ENCODE measurements at regions not wholly inside any gene's neighbourhood (a gene's known extent, or its start where the extent isn't known, plus 50 kb on each side); places are given as distances from the start of the nearest gene placed in this dataset.
"Not testable (repeated sequence)": the region's sequence is repeated elsewhere in the genome, so short reads cannot be mapped to it uniquely, and the experiment has no call there.

- no peak for DNase-seq (ENCODE audit: low spot score)
Measured at GRCh38 chr4:89496851-89497250, 189.3 kb upstream of the GPRIN3 start.

DNA sequence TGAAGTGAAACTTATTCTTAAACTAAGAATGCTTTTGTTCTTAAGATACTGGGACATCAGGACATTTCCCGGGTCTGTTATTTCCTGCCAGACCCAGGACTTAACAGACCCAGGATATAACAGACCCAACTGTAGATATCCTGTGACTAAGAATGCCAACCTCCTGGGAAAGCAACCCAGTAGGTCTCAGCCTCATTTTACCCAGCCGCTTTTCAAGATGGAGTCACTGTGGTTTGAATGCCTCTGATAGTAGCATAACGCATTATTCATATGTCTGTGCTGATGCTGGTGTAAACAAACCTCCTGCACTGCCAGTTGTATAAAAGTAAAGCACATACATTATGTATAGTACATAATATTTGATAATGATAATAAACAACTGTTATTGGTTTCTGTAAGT, 185.8 kb upstream of the GPRIN3 start:
- DNase-seq (ENCODE audit: low spot score) = no peak

DNA sequence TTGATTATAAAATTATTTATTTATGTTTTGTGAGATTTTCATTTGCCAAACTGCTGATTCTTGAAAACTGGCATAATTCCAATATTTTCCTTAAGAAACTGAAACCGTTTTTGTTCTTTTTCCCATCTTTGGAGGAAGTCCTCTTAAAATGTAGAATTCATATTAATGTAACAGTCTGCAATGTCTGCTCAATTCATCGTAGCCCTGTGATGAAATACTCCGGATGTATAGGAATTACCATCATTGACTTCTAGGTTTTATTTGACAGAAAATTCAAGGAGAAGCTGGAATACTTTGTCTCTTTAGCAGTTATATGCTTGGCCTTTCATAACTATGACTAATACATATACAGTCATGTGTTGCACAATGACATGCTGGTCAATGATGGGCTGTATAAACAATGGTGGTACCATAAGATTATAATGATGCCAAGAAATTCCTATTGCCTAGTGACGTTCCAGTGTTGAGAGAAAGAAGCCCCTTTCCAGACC, 185.0 kb upstream of the GPRIN3 start:
- peak; percentile 44 for DNase-seq (ENCODE audit: low spot score)

DNA sequence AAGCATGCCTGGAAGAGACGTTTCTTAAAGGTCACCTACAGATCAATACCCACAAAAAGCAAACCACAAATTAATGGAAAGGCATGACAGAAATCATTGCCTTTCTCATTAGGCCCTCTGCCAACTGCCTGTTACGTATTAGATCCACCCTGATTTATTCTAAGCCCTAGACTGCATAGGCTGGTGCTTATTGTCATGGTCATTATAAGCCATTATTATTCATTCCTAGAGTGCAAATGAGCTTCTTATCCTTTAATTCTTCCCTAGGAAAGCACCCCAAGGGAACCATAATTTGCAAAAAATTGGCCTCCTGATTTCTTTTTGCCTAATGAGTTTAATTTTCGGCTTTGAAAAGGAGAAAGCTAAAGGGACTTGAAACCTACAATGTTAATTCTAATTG, 184.2 kb upstream of the GPRIN3 start:
- no peak for DNase-seq (ENCODE audit: low spot score)

DNA sequence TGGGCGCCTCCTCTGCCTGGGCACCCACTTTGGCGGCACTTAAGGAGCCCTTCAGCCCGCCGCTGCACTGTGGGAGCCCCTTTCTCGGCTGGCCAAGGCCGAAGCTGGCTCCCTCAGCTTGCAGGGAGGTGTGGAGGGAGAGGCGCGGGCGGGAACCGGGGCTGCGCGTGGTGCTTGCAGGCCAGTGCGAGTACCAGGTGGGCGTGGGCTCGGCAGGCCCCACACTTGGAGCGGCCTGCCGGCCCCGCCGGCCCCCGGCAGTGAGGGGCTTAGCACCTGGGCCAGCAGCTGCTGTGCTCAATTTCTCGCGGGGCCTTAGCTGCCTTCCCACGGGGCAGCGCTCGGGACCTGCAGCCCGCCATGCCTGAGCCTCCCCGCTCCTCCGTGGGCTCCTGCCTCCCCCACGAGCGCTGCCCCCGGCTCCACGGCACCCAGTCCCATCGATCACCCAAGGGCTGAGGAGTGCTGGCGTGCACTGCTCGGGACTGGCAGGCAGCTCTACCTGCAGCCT, 182.4 kb upstream of the GPRIN3 start:
- not testable (repeated sequence) for DNase-seq (ENCODE audit: low spot score)

- no peak for DNase-seq (ENCODE audit: low spot score)
Measured at GRCh38 chr4:89489338-89489771, 181.8 kb upstream of the GPRIN3 start.

- DNase-seq (ENCODE audit: low spot score) = no peak
Measured at GRCh38 chr4:89488736-89489135, 181.1 kb upstream of the GPRIN3 start.

DNA sequence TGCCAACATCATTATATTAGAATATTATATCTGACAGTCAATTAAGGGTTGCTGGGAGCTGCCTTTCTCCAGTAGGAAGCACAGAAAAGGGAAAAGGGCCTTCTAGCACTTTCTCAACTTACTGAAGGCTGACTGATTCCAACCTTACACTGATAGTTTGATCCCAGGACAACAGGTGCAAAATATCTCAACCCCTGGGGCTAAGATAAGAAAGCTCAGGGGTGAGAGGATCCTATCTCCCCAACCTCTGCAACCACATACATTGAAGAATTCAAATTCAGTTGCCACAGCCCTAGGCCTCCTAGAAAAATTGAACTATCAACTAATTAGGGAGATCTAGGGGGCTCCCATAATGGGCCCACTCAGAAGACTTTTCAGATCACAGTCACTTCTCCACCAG, 179.1 kb upstream of the GPRIN3 start:
- no peak for DNase-seq (ENCODE audit: low spot score)

DNA sequence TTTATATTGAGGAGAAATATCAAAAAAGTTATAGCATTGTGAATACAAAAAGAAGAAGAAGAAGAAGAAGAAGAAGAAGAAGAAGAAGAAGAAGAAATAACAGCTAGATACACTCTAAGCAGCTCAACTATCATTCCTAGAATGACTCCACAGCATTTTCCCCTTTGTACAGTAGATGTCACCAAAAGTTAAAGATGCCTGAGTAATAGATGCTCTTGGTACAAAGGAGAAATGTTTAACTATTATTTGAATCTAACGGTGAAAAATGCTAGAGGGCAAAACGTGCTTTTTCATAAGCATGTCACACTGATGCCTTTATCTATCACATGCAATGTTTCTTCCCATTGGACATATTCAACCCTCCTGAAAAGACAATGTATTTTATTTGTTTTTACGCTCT, 178.4 kb upstream of the GPRIN3 start:
- peak; percentile 45 for DNase-seq (ENCODE audit: low spot score)

DNA sequence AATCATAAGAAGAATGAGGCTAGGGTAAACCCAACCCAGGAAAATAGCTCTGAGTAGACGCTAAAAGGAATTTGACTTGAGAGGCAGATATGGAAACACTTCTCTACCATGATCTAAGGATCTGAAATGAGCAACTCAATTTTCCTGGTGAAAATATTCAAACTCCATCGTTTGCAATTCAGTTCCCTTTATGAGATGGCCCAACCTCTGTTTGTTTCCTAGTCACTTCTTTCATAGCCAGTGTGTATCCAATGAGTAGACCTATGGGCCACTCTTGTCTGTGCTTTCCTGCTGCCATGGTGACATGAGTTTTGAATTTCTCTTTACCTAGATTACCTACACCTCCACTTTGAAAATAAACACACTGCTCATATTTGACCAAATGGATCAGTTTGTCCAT, 176.2 kb upstream of the GPRIN3 start:
- no peak for DNase-seq (ENCODE audit: low spot score)

- no peak for DNase-seq (ENCODE audit: low spot score)
Measured at GRCh38 chr4:89482926-89483595, 175.5 kb upstream of the GPRIN3 start.

DNA sequence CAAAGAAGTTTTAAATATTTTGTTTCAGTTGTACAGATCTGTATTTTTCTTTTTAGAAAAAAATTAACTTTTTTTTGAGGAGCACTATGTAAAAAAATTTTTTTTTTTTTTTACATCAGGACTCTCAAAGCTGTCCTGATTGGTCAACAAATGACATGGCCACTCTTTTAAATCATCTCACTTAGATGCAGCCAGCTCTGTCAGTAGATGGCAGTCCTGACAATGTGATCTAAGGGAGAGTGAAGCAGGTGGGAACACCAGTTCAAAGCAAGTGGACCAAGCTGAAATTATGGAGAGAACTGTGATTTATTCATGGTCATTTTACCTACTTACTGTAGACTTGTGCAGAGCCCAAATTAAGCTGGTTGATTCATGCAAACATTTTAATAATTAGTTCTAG, 174.7 kb upstream of the GPRIN3 start:
- DNase-seq (ENCODE audit: low spot score) = peak; percentile 70

- peak; percentile 99 for DNase-seq (ENCODE audit: low spot score)
Measured at GRCh38 chr4:89469930-89470375, 162.4 kb upstream of the GPRIN3 start.

- DNase-seq (ENCODE audit: low spot score) = no peak
Measured at GRCh38 chr4:89469516-89469915, 161.9 kb upstream of the GPRIN3 start.

GRCh38 chr4:89468602-89469001, 161.0 kb upstream of the GPRIN3 start:
- no peak for DNase-seq (ENCODE audit: low spot score)

DNA sequence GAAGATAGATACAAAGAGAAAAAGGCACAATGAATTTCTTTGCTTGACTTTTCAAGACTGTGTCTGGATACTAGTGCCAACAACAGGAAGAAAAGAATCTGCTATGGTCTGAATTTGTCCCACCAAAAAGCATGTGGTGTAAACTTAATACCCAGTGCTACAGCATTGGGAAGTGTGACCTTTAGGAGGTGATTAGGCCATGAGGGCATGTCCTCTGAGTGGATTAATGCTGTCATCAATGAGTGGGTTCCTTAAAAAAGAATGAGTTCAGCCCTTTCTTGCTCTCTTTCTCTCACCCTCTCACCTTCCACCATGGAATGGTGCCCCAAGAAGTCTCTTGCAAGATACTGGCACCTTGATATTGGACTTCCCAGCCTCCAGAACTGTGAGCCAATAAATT, 155.7 kb upstream of the GPRIN3 start:
- DNase-seq (ENCODE audit: low spot score) = no peak

DNA sequence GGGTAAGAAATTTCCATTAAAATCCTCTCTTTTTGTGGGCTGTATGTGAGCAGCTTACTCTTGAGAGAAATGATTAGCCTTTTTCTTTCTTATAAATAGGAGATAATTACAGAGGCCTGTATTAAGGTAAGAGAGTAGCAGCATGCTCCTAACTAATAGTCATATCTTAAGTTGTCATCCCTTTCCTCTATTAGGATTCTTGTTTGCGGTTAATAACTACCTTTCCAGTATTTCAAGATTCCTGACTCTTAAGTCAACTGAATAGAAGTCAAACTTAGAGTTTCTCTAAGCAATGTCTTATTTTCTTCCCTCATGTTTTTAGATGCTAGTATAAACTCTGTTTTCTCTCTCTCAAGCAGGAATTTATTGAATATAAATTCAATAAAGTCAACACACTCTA, 139.9 kb upstream of the GPRIN3 start:
- DNase-seq (ENCODE audit: low spot score) = no peak

- DNase-seq (ENCODE audit: low spot score) = no peak
Measured at GRCh38 chr4:89446193-89446592, 138.6 kb upstream of the GPRIN3 start.

GRCh38 chr4:89439533-89439932, 131.9 kb upstream of the GPRIN3 start:
- no peak for DNase-seq (ENCODE audit: low spot score)

GRCh38 chr4:89438102-89438831, 130.7 kb upstream of the GPRIN3 start:
- DNase-seq (ENCODE audit: low spot score) = peak; percentile 58

DNA sequence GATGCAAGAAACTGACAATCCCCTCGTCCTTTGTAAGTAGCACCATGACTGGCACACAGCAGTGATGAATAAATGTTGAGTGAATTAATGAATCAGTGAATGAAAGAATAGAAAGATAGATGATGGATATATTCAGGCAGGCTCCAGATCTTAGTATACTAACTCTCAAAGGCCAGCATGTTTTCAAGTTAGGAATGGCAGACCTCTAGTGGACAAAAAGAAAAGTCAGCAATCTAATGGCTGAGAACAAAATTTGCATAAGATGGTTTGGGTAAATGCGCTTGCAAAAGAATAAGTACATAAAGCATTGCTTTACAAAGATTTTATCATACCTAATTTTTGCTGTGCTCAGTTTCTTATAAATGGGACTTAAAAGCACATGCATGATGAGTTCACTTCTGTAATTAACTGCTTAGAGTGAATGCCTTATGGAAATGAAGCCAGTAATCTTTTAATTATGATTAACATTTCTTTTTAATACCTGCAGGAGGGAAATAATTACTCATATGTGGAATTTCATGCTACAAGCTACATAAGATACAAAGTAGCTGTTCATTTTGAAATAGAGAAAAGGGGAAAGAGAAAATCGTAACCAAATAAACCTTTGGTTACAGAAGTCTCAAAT, 126.9 kb upstream of the GPRIN3 start:
- peak; percentile 60 for DNase-seq (ENCODE audit: low spot score)

GRCh38 chr4:89427782-89428181, 120.2 kb upstream of the GPRIN3 start:
- no peak for DNase-seq (ENCODE audit: low spot score)

DNA sequence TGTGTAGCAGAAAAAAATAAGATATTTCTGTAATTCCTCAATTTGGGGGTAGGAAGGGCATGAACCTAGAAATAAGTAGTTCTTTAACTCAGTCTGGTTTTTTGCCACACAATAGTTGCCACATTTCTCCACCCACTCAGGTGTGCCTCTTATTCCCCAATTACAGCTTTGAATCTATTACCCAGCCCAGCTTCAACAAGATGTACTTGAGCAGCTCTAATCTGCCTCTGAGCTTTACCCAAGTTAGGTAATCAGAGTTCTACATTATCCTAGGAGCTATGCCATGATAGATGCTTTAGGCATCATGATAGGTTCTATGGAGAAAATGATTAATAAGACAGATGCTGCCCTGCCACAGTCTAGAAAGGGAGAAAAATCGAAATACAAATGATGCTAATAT, 117.4 kb upstream of the GPRIN3 start:
- DNase-seq (ENCODE audit: low spot score) = no peak
